ENCODE measurements at regions not wholly inside any gene's neighbourhood (a gene's known extent, or its start where the extent isn't known, plus 50 kb on each side); places are given as distances from the start of the nearest gene placed in this dataset.

DNA sequence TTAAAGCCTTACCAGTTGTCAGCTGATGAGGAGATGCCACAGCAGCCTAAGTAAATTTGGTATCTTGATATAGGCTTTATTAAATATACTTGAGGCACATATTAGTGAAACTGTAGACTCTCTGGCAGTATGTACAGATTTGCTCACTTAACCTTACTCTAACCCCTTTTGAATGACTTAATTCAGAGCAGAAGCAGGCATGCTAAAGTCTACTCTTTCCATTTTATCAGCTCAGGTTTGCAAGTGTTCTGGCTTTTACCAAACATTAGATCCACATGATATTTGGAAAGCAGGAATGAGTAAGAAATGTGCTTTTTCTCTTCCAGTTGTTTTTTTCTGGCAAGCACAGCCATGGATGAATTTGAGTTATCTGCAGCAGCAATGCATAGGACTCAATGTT is 541.0 kb upstream of the PCDH9 start:
- DNase-seq: no peak

DNA sequence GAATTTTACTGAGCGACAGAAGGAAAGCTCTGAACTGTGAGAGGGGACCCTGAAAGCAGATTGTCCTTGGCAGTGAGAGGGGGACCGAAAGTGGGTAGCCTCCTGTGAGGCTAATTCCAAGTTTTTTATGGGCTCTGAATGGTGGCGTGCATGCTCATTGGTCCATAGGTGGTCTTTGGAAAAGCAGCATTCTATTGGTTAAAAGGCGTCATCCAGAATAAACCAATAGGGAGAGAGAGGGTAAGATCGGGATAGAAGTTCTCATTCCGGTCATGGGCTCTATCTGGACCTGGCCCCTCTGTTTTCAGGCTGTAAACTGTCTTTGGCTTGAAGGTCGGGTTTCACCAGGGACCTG is 539.8 kb upstream of the PCDH9 start:
- DNase-seq: no peak

DNA sequence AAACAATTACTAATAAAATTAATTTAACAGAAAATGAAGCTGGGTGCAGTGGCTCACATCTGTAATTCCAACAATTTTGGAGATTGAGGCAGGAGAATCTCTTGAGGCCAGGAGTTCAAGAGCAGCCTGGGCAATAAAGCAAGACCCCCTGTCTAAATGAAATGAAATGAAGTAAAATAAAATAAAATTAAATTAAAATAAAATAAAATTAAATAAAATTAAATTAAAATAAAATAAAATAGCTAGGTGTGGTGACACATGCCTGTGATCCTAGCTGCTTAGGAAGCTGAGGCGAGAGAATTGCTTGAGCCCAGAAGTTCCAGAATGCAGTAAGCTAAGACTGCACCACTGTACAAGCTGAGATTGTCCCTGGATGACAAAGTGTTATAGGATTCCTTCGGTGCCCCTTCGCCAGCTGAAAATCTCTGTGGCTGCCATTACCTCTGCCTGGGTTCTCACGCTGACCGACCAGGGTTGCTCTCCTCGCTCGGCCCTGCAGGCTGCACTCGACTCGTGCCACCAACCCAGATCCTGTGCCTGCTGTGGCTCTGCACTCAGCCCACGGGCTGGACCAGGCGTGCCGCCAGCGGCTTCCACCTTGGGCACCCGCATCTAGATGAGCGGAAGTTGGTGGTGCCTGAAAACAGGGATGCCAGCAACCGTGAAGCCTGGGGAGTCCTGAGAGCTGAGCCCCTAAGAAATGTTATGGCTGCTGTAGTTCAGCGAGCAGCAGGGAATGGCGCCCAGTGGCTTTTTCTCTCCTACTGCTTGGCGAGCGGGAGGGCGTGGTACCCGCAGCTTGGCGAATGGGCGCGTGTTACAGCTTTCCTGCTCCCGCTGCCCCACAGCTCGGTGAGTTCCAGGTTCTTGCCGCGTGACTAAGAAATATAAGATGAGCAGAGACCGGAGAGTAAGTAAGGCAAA is 539.2 kb upstream of the PCDH9 start:
- DNase-seq: no peak

DNA sequence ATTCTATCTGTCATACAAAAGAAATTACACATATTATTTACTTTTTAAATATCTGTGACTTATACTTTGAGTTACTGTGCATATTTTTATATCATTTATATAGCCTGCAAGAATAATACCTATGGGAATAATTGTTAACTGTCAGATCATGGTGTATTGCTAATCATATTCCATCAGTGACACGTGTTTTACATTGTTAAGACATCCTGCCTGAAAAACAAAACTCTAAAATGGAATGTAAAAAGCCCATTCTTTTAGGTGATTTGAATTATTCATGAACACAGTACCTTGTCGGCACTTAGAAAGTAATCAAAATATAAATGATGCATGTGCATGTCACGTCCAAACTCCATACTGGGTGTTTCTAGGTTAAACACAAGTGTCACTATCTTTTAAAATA is 533.8 kb upstream of the PCDH9 start:
- no peak for DNase-seq

DNA sequence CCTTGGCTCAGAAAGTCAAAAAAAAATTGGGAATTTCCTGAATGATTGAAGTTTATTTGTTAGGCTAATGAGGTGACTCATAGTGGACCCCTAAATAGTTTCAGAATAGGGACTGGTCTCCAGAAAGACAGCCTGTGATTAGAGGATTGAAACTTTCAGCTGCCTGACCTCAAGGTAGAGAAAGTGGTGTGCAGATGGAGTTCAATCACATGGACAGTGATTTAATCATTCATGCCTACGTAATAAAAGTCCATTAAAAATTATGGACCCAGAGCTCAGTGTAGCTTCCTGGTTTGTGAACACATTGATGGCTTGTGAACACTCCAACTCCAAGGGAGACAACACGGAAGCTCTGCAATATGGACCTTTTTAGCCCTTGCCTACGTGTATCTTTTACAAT is 533.2 kb upstream of the PCDH9 start:
- no peak for DNase-seq

DNA sequence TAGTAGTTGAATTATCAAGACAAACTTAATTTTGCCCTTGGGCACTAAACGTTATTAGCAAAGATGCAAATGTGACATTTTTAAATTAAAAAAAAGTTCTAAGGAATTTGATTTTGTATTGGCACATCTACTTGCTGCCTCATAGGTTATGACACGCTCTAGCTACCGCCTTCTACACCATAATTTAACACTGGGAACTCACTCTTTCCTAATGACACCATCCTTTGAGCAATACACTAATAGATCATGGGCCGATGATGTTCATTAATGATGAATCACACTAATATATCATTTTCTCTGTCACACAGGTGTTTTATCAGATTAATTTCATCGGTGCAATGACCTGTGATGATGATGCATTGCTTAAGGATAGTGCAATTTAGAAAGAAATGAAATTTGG is 528.8 kb upstream of the PCDH9 start:
- DNase-seq: no peak

DNA sequence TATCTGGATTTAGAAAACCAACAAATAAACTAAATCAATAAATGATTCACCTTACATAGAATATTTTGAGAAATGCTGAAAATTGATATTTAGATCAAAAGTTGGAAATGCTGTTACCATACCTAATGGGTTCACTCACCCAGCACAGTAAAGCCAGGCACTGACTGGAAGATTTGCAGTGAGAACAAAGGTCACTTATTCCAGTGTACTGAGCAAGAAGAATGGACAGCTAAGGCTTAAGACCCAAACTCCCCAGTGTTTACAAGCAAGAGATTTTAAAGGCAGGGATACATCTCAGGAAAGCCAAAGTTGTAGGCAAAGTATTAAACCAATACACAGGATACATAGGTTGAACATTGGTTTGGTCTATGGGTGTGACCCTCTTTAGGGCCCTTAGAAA is 523.9 kb upstream of the PCDH9 start:
- no peak for DNase-seq

DNA sequence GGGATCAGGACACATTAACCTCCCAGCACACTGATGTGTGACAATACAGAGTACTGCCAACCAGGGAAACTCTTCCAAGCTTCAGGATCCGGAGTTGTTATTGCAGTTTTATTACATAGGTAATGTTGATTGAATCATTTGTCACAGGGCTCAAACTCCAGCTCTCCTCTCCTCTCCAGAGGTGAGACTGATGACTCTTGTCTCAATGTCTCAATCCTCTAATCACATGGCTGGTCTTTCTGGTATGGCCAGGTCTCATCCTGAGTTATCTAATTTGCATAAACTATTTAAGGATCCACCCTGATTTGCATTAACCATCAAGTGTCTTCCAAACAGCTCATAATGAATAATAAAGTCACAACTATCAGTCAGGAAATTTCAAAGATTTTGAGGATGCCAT is 522.6 kb upstream of the PCDH9 start:
- no peak for DNase-seq

DNA sequence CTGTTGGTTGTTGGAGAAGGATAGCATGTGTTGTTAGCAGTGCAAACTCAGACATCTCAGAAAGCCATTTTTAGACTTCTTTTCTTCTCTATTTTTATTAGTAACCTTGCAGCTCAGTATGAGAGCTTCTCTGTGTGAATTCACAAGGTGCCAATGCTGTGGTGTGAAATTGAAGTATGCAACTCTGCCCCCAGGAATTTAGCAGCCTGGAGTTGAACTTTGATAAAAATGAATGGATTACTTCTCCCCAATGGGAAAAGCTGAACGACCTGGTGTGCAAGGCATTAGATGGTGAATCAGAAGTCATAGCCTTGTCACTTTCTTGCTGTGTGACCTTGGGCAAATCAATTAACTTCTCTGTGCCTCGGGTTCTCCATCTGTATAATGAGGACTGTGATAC is 512.3 kb upstream of the PCDH9 start:
- DNase-seq: no peak

DNA sequence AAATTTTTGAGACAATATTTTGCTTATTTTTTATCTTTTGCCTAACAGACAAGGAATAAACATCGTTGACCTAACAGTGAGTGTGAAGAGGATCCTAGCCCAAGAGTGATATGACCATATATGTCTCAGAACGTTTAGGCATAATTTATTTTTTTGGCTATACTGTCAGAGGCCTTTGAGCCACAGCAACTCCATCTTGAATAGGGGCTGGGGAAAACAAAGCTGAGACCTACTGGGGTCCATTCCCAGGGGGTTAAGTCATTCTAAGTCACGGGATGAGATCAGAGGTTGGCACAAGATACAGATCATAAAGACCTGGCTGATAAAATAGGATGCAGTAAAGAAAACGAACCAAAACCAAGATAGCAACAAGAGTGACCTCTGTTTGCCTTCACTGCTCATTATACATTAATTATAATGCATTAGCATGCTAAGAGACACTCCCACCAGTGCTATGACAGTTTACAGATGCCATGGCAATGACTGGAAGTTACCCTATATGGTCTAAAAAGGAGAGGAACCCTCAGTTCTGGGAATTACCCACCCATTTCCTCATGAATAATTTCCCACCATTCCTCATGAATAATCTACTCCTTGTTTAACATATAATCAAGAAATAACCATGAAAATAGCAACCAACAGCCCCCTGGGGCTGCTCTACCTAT is 510.9 kb upstream of the PCDH9 start:
- no peak for DNase-seq

DNA sequence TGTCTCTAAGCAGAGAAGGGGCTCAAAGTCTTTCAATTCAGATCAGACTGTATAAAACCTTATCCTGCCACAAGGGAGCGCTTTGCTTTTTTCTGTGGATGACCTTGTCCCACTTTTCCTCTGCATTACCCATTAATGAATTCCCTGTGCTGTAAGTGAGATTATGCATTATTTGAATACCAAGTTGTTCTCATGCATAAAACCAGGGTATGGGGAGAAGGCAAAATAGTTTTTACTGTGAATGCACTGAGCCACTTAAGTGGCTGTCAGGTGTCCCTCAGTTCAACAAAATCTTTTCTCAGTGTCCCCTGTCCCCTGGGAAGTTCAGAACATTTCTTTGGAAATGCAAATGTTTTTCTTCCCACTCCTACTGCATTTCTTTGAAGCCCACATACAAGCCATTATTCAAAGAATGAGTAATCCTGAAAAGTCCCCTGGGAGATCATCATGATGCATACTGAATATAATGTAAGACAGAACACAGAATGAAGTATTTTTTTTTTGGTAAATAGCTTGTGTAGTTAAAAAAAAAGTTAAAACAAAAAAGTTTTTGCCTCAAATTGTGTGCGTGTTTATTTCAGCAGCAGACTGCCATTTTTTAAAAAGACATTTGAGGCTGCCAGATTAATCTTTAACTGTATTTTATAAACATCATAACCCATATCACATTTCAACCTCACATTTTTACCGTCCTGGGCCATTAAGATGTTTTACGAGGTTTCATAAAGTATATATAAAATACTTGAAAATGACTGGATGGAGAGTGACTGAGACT is 506.7 kb upstream of the PCDH9 start:
- no peak for DNase-seq

DNA sequence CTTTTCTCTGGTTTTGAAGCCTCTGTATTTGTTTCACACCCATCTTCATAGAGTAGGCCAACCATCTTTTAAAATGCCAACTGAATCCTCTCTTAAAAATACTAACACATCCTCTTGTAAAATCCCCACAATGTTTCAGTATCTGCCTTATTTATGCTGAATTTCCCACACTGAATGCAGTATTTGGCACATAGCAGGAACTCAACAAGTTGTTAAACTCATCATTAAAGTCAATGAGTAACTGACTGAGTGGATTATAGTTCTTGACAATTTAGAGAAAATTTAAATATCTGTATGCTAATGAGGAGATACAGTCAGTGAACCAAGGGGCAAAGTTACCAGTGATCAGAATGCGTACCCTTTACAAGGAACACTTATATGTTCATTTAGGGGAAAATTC is 505.5 kb upstream of the PCDH9 start:
- no peak for DNase-seq

DNA sequence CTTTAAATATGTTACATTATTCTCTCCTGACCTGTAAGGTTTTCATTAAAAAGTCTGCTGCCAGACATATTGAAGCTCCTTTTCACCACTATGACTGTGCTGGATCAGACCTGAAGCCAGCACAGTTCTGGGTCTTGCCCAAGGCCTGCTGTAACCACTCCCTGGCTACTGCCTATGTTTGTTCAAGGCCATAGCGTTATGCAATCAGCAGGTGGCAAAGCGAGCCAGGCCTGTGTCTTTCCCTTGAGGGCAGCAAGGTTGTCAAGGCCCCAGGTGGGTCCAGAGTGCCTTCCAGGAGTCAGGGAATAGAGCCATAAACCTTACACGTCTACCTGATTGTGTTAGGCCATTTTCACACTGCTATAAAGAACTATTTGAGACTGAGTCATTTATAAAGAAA is 496.8 kb upstream of the PCDH9 start:
- DNase-seq: no peak

DNA sequence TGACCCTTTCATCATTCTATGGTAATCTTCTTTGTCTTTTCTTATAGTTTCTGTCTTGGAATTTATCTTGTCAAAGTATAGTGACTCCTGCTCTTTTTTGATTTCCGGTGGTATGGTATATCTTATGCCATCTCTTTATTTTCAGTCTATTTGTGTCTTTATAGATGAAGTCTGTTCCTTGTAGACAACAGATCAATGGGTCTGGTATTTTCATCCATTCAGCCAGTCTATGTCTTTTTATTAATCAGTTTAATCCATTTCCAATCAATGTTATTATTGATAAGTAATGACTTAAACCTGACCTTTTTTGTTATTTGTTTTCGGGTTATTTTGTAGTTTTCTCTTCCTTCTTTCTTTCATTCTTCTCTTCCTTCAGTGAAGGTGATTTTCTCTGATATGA is 495.9 kb upstream of the PCDH9 start:
- DNase-seq: no peak

DNA sequence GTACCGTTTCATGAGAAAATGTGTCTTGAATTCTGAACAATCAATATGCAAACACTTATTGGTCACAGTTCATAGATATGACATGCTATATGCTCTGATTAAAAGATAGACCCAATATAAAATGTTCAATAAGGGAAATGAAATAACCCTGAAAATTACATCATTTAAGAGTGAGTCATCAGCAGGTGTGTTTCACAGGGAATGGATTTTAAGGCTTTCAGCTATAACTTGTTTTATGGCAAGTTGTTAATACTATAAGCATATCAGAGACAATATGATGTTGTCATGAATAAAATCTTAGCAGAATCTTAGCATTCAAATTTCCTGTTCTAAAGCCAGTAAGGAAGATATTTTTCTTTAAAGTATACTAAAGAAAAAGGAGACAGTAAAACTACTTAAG is 483.4 kb upstream of the PCDH9 start:
- DNase-seq: no peak

DNA sequence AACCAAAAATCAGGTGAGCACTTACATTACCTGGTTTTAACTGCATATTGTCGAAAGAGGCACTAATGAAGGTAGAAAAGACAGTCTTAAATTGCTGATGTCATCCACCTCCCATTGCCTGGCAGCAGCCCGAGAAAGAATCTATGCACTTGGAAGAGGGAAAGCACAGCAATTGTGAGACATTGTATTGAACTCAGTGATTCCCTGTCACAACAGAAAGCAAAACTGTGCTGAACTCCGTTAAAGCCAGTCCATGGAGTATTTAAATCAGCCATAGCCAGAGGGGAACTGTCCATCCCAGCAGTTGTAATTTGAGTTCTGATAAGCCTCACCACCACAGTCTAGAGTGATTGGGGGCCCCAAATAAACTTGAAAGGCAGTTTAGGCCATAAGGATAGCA is 466.6 kb upstream of the PCDH9 start:
- no peak for DNase-seq

DNA sequence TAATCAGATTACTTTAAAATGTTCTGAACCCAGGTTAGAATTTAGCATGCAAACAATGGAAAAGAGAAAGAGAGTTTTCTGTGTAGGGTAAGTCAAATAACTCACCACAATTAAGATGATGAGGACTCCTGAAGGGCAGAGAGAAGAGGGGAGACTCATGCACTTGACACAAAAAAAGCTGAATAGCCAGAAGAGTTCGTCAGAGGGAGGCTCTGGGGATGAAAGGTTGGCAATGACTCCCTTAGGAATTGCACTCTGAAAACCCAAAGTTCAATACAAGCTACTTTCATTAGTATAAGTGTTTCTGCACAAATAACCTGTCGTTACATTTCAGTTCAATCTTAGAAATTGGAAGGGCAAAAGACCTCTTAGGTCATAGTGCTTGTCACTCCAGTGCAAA is 434.4 kb upstream of the PCDH9 start:
- no peak for DNase-seq

DNA sequence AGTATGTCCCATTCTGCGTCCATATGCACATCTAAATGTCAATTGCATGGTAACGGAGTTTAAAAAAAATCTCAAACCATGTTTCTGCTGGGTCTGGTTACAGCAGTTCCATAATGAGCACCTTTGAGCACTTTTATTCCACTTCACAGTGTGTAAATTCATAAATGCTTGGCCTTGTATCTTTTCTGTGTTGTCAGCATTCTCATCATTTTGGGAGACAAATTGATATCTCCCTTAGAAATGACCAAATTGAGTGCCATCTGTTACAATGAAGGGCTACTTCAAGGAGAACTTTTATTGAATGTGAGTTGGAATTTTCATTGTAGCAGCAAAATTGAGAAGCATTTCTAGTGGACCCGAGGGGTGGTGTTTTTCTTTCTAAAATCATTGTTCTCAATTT is 432.9 kb upstream of the PCDH9 start:
- DNase-seq: no peak

DNA sequence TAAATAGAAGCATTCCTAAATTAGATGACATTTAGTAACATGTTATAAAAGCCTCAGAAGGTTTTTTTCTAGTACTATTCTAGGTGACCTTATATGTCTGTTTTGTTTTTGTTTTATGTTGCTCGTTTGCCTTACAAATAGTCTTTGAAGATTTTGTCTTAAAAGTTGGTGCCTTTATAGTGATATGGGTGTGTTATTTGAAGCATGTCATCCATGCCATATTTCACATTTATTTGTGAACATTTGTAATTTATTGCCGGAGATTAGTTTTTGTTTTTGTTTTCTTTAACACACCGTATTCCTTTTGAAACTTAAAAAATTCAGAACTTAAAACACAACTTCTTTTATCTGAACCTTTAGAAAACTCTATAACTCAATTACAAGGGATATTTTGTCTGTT is 422.8 kb upstream of the PCDH9 start:
- DNase-seq: no peak

DNA sequence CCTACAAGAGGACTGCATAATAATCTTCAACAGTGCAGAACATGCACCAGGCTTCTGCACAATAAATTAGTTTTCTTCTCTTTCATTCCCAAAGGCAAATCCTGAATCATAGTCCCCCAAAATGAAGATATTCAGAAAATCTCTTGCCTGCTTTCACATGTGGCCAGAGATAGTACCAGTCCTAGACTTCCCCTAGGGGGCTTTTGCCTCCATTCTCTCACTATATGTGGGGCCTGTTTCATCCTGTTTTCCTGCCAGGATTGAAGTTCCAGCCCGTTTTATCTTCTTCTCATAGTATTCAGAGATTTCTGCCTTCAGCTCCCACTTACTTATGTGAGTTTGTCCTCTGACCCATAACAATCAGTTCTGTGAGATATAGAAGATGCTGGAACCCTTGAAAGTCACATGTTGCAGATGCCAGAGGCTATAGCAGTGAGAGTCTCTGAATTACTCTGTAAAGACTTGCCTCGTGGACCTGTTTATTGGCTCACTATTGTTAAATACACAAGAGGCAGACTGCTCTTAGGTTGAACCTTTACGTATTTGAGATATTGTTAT is 421.9 kb upstream of the PCDH9 start:
- DNase-seq: no peak

DNA sequence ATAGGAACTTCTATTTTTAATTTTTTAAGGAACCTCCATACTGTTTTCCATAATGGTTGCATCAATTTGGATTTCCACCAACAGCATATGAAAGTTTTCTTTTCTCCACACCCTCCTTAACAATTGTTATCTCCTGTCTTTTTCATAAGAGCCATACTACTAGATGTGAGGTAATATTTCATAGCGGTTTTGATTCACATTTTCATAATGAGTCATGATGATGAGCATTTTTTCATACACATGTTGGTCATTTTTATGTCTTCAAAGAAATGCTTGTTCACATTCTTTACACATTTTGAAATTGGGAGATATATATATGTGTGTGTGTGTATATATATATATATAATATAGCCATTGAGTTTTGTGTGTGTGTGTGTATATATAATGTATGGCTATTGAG is 420.3 kb upstream of the PCDH9 start:
- DNase-seq: no peak

DNA sequence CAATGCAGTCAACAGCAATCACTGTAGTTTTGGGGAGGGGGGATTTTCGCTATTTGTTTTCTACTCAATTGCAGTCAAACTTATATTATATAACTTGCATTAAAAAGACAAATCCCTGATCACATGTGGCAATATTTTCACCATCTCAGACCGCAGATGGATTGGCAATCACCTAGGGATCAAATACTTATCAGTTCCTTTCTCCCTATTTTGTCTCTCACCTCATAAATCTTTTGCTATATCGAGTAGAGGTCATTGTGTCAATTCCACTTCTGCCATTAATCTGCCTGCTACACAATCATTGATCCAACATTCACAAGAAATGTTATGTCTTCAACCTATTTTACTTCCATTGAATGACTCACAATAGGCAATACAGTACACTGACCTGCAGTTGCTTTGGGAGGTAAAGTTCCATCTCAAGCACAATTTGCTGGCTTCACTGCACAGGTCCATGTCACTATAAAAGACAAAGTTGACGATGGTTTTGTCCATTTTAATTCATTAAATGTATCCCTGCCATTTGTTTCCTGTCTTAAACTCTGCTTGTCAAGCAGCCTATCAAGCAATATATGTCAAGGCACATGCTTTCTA is 415.8 kb upstream of the PCDH9 start:
- DNase-seq: no peak

DNA sequence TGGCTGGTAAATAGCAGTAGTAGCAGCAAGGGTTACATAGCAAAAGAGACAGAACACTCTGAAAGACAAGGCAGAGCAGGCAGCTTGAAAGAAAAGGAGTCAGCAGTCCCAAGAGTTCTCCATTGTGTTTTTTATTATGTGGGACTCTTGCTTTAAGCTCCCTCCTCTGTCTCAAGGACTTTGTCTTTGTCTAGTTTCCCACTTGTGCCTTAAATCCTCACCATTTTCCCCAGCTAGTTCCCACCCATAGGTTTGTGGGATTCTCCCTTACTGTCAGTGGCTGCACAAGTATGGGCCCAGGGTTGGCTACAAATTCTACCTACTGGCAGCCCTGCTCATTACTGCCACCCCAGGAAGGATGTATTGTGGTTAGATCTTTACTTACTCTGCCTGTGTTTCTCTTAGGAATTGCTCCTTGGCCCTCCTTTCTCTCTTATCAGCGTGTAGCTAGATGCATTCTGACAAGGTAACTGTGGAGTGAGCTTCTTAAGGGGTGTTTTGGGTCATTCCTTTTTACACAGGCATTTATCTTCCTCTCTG is 413.4 kb upstream of the PCDH9 start:
- DNase-seq: no peak
